DMS79 (cell line): ENCODE measurements at regions not wholly inside any gene's neighbourhood (a gene's known extent, or its start where the extent isn't known, plus 50 kb on each side); places are given as distances from the start of the nearest gene placed in this dataset.

Source experiments
- DNase-seq: peaks from one replicate; lab custom pipeline; 2025; lab: John Stamatoyannopoulos, UW

DNA sequence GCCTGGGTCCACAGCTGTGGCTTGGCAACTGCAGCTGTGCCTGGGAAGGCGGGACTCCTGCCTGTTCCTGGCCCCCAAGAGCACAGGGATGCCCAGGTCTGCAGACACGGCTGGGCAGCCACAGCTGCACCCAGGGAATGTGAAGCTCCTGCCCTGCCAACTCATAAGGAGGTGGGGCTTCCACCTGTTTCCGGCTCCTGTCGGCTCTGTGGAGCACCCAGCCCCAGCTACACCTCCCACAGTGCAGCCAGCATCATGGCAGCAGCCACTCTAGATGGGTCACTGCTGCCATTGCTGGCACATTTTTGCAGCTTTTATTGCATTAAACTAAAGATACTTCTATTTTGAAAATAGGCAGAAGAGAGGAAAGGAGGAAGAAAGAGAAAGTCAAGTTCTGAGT is 207.9 kb downstream of the SAMD5 start:
- DNase-seq = no peak

DNA sequence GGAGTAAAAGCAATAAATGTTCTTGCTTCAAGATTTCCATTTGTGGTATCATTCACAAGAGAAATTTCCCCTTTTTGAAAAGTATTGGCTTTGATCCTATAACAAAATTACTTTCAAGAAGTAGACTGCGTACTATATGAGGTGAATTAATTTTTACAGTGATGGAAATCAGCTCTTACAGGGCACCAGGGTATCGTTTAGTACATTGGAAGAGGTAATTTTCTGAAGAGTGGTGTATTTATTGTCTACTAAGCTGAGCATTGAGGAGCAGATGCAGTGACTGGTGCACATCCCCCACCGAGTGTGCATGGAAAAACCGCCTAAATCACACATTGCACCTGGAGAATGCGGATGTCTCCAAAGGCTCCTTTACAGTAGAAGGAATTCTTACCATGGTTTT is 209.5 kb downstream of the SAMD5 start:
- no peak for DNase-seq

- no peak for DNase-seq
These were observed 213.7 kb downstream of the SAMD5 start for GRCh38 chr6:147722158-147722557.

DNA sequence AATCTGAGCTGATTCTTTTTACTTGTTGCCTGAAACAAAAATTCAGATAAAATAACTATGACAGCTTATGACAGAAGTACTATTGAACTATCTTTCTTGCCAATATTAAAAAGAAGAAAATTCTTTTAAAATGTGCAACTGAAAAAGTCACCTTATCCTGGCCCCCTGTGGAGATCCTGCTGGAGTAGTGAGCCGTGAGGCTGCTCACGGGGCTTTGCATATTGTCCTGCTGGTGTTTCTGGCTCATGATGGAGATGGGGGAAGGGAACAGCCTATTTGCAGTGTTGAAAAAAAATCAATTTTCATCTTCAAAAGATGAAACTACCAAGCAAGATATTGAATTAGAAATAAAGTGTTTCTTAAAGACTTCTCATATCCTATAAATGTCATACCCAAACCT is 216.0 kb downstream of the SAMD5 start:
- DNase-seq = no peak

- DNase-seq = no peak
These were observed 217.9 kb downstream of the SAMD5 start for GRCh38 chr6:147726342-147726741.

DNA sequence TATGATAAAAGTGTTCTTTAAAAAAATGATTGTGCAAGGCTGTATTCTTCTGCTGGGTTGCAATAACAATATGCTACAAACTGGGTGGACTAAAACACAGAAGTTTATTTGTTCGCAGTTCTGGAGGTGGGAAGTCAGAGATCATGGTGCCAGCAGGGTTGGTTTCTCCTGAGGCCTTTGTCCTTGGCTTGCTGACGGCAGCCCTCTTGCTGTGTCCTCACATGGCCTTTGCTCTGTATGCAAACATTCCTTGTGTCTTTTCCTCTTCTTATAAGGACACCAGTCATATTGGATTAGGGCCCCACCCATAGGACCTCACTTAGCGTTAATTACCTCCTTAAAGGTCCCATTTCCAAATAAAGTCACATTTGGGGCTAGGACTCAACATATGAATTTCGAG is 220.4 kb downstream of the SAMD5 start:
- DNase-seq = no peak

DNA sequence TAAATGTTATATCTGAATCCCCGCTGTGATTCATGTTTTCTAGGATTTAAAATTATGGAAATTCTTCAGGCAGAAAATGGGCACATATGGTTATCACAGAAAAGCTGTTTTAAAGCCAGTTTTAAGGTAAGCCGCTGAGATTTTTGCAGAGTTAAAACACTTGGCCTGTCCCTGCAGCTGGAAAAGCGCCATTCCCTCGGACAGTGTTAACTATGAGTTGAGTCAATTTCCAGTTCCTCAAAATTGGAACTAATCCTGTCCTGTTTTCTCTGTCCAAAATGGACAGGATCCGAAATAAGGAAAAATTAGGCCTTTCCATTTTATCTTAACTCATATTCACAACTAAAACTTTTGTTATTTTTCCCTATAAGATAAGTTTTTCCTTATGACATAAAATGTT is 225.2 kb downstream of the SAMD5 start:
- DNase-seq = no peak

GRCh38 chr6:147734151-147734550 is 225.7 kb downstream of the SAMD5 start:
- DNase-seq = no peak

GRCh38 chr6:147735924-147736323 is 227.4 kb downstream of the SAMD5 start:
- DNase-seq = no peak

- DNase-seq = no peak
These were observed 228.6 kb downstream of the SAMD5 start for GRCh38 chr6:147737115-147737514.

DNA sequence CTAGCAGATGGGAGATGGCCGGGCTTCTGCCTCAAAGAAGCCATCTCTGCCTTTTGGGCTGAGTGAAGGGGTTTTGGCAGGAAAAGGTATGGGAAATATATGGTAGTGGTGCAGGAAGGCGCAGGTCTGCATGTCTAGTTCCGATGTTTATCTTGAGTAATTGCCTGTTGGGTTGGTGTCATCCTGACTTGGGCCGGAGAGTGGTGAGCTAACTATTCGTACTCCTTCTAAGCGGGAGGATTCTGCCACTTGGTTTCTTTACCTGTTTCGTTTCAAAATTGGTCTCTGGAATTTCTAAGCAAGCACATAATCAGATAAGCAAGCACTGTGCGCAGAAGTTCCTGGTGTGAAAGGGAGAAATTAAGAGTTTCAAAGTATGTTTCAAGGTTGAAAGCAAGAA is 229.6 kb downstream of the SAMD5 start:
- DNase-seq = no peak

DNA sequence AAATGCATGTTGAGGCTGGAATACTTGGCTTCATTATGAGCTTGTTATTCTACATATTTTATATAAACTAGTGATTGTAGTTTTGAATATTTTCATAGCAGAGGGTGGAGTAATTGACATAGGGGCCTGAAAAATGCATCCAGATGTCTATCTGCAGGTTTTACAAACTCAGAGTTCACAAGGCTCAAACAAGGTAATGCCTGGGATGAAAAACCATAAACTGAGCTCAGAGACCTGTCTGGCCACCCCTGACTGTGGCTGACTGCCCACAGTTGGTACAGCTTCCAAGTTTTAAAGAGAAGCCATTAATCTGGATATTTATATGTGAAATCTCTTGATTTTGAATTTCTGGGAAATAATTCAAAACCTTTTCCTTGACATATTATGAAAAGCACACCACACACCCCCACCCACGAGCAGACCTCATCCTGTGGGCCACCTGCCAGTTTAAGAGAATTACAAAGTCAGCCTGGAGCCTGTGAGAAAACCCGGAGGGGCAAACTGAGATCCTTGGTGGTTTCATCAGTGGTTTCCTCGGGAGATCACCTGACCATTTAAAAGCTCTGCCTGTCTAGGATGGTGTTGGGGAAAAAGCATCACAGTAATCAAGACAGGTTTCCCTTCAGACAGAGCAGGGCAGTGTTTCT is 230.1 kb downstream of the SAMD5 start:
- DNase-seq = no peak

DNA sequence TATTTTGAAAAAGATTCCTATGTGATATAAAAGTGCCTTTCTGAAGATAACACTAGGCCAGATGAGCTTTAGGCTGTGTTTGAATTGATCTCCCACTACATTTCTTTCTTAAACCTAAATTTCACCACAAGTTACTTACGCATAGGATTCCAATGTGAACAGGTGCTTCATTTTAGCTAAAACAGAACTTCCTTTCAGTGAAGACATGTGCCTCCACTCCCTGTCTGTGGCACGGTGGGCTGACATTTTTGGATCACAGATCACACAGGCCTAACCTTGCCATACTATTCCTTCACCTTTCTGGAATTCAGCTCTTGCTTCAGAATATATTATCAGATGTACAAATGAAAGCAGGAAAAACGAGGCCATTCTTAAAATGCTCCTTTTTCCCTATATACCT is 231.8 kb downstream of the SAMD5 start:
- no peak for DNase-seq

DNA sequence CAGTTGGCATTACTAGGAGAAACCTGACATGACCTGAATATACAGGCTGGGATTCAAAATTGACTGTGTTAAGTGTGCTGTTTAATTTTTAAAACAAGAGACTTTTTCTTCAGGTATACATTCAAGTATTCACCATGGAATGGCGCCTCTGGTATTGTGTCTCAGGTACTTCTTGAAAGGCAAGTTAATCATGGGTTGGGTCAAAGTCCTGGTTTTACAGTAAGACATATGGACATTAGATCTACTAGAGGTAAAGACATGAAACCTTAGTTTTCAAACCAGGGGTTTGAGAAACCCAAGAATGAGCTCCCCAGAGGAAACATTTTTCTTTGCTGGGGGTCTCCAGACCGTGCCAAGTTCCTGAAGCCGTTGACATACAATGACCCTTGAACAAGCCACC is 232.4 kb downstream of the SAMD5 start:
- no peak for DNase-seq

GRCh38 chr6:147741389-147741788 is 232.9 kb downstream of the SAMD5 start:
- DNase-seq = no peak

- no peak for DNase-seq
These were observed 233.9 kb downstream of the SAMD5 start for GRCh38 chr6:147742440-147742839.

- DNase-seq = no peak
These were observed 235.5 kb downstream of the SAMD5 start for GRCh38 chr6:147744012-147744411.

DNA sequence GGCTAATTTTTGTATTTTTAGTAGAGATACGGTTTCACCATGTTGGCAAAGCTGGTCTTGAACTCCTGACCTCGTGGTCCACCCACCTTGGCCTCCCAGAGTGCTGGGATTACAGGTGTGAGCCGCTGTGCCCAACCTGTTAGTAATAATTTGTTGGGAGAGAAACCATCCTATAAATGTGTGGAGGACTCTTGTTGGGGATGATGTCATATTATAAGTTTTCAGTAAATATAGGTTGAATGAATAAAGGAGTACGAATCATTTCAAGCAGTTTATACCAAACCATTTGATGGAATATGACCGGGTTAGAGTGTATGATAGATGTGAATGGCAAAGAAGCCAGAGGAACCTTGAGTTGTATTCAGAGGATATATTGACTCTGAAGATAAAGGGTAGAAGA is 240.8 kb downstream of the SAMD5 start:
- no peak for DNase-seq

DNA sequence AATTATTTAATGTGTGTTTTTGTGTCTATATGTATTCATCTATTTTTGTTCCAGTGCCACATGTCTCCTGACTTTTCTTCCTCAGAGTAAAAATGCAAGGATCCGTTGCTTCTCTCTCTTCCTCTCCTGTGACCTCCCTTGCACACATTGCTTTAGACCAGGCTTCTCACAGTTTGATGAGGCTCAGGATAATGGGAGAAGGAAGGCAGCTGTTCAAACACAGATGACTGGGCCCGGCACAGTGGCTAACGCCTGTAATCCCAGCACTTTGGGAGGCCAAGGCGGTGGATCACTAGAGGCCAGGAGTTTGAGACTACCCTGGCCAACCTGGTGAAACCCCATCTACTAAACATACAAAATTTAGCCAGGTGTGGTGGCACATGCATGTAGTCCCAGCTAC is 241.9 kb downstream of the SAMD5 start:
- no peak for DNase-seq

DNA sequence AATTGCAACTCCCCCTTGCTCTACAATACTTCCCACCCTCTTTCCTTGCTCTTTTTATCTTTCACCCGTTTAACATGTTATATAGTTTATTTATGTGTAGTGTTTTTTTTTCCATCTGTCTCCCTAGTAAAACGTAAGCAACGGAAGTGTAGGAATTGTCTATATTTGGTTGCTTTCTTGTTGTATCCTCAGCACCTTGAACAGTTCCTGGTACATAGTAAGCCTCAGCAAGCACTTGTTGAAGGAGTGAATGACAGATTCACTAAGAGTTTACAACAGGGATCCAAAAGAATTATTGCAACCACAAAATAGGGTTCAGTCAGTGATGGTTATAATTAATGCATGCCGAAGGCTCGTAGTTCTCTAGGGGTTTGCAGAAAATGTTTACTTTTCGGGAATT is 242.7 kb downstream of the SAMD5 start:
- no peak for DNase-seq

GRCh38 chr6:147752689-147753403 is 244.4 kb downstream of the SAMD5 start:
- no peak for DNase-seq

DNA sequence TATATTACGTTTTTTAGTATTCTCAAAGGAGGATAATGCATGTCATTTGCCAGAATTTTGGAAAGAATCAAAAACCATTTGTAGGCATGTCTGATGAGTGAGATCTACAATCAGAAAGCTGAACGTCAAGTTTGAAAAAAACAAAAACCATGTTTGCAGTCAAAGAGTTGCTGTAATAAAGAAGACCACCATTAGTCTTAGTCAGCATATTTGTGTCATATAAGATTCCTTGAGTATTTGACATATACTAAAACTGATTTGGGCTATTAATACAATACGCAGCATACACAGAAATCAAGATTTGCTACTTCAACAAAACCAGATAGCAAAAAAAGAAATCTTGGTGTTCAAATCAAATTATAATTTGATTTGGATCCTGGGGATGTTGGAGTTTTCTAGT is 247.5 kb downstream of the SAMD5 start:
- no peak for DNase-seq

DNA sequence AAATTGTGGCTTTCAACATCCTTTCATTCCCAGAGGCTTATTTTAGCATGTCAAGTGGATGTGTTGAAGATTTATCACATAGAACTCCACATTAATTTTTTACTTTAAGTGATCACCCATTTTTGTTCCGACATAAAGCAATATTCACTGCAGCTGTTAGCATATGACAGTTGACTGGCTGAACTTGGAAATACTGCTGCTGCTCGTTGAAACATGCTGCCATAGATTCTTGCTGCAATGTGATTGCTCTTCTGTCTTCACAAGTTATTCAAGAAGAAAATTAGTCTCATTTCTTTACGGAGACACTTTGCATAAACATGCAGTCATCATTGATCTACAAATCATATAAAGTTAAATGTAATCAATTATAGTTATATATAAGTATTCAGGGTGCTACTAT is 248.4 kb downstream of the SAMD5 start:
- no peak for DNase-seq

DNA sequence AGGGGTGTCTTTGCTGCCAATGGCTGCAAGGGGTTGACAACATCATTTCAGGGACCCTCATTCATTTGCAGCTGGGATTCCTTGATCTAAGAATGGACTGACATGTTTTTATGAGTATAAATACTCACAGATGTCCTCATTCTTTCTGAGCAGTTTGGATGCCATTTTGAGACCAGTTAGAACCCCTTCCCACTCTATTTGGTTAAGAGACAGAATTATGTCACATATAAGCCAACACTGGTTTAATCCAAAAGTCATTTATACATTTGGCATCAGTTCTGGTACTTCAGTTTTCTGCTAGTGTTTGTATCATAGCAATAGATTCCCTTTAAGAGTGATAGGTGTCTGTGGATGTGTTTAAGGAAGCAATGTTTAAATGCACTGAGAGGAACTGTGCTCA is 248.8 kb downstream of the SAMD5 start:
- no peak for DNase-seq
